Body of pancreas (tissue), 4 donors: ENCODE measurements at regions not wholly inside any gene's neighbourhood (a gene's known extent, or its start where the extent isn't known, plus 50 kb on each side); places are given as distances from the start of the nearest gene placed in this dataset.
"Not testable (repeated sequence)": the region's sequence is repeated elsewhere in the genome, so short reads cannot be mapped to it uniquely, and the experiment has no call there.

ENCODE experiments used
- POLR2A ChIP-seq, 3 donors: fragments of 450-650 bp; IDR thresholded peaks; one replicate each; pipeline ENCODE4 v1.6.1; 2016; ENCODE audit warnings: antibody characterized with exemption in 3 of 3, mild to moderate bottlenecking in 2 of 3
- TF ChIP-seq, protein P1 (sequence below), 7 experiments: fragments of 450-650 bp in 4 of 7; fragments of 200-600 bp in 3 of 7; sonication (generic) in 3 of 7; IDR thresholded peaks; one replicate each; pipeline ENCODE4 v1.5.1; 2016 to 2019; ENCODE audit warnings: antibody characterized with exemption in 7 of 7

- TF ChIP-seq POLR2A (IDR thresholded peaks at IDR 0.05): not testable (repeated sequence)
- TF ChIP-seq, protein P1, sequence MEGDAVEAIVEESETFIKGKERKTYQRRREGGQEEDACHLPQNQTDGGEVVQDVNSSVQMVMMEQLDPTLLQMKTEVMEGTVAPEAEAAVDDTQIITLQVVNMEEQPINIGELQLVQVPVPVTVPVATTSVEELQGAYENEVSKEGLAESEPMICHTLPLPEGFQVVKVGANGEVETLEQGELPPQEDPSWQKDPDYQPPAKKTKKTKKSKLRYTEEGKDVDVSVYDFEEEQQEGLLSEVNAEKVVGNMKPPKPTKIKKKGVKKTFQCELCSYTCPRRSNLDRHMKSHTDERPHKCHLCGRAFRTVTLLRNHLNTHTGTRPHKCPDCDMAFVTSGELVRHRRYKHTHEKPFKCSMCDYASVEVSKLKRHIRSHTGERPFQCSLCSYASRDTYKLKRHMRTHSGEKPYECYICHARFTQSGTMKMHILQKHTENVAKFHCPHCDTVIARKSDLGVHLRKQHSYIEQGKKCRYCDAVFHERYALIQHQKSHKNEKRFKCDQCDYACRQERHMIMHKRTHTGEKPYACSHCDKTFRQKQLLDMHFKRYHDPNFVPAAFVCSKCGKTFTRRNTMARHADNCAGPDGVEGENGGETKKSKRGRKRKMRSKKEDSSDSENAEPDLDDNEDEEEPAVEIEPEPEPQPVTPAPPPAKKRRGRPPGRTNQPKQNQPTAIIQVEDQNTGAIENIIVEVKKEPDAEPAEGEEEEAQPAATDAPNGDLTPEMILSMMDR (IDR thresholded peaks at IDR 0.05): not testable (repeated sequence)
These were observed 182.9 kb upstream of the ARRDC3 start for GRCh38 chr5:91566012-91566411.
